HS-27A (cell line): ENCODE measurements at regions not wholly inside any gene's neighbourhood (a gene's known extent, or its start where the extent isn't known, plus 50 kb on each side); places are given as distances from the start of the nearest gene placed in this dataset.
"Not testable (repeated sequence)": the region's sequence is repeated elsewhere in the genome, so short reads cannot be mapped to it uniquely, and the experiment has no call there.

Source experiments
- DNase-seq: peaks from one replicate; pipeline ENCODE4 v3.0.0-alpha.2; 2012; ENCODE audit warnings: low read depth, missing footprints

DNA sequence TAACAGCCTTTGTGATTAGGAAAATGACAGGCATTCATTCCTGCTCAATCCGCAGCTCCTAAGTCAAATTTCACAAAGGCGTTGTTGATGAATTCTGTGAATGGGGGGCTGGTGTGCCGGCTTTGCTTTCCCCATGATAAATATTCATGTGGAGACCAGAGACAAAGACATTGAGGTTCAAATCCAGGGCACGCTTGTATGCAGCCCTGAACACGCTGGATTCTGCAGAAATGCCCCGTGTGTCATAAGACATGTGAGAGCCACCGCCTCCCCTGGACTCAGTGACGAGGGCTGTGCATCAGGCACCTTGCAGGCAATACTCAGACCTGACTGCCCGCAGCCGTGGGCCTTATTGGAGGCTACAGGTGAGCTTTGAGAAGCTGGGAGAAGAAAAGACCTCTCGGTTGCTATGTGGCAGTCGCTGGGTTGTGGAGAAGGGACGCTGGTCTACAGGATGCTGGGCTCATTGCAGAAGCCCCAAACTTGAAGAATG is 906.2 kb downstream of the BRD1 start:
- no peak for DNase-seq

DNA sequence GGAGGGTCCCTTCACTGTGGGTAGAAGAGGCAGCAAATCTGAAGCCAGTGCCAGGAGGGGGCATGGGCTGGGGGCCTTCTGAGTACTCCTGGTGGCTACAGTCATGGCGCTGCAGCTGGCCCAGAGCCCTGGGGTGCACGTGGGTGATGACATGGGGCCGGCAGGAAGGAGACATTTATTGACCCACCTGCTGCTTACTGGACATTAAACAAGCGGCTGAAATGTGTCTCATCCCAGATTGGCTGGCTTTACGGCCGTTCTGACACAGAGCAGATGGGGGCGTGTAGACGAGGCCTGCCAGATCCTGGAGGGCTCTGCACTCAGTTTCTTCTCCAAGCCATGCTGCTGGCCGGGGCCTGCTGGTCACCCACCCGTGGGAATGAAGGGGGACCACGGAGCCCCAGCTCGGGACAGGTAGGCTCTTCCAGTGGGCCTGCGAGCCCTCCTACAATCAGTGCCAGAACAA is 906.9 kb downstream of the BRD1 start:
- no peak for DNase-seq

- no peak for DNase-seq
Observed at GRCh38 chr22:48919851-48920589, 907.7 kb downstream of the BRD1 start.

DNA sequence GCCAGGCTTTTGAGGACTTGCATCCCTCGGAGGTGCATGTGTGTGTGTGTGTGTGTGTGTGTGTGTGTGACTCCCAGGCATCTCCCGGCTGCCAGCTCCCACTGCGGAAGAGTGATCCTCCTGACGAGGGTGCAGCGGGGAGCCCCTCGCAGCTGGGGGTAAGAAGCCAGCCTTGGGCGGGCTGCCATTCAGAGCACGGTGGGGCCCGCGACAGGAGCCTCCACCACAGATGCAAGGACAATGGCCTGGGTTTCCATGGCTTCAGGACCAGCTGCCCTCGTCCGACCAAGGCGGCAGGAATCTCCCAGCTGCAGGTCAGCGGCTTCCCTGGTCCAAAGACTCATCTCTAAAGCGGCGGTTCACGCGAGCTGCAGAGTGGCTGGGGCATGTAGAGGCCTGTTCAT is 908.5 kb downstream of the BRD1 start:
- no peak for DNase-seq

DNA sequence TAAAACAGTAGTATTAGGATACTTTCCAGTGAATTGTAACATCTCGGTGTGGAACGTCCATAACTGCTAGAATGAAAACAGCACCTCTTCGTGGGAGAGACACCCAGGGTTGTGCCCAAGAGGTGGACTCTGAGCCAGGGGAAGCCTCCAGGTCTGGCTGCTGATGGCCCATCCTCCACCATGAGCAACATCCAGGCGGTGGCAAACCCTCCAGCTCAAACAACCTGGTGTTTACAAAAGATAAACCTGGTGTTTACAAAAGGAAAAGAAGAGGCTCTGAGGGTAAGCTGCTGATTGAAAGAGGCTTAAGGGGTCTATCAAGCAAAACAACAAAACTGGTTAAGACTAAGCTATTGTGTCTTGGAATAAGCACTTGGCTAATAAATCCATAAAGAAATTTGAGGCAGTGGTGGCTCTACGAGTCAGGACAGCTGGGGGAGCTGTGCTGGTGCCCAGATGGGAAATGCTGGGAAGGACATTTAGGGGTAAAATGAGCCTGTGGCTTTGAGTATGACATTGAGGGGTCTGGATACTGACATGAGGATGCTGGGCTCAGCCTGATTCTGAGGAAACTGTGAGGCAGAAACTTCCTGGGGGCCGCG is 909.0 kb downstream of the BRD1 start:
- no peak for DNase-seq

- not testable (repeated sequence) for DNase-seq
Observed at GRCh38 chr22:48912356-48913066, 915.2 kb downstream of the BRD1 start.

GRCh38 chr22:48911647-48912046 is 916.0 kb downstream of the BRD1 start:
- DNase-seq = not testable (repeated sequence)

DNA sequence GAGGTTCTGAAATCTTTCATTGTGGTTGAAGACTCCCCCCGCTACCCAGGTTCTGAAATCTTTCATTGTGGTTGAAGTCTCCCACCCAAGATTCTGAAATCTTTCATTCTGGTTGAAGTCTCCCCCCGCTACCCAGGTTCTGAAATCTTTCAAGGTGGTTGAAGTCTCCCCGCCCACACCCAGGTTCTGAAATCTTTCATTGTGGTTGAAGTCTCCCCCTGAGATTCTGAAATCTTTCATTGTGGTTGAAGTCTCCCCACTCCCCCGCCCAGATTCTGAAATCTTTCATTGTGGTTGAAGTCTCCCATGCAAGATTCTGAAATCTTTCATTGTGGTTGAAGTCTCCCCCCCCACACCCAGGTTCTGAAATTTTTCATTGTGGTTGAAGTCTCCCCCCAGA is 916.6 kb downstream of the BRD1 start:
- DNase-seq = not testable (repeated sequence)

GRCh38 chr22:48908547-48908946 is 919.1 kb downstream of the BRD1 start:
- no peak for DNase-seq

- DNase-seq = no peak
Observed at GRCh38 chr22:48907591-48907990, 920.1 kb downstream of the BRD1 start.

DNA sequence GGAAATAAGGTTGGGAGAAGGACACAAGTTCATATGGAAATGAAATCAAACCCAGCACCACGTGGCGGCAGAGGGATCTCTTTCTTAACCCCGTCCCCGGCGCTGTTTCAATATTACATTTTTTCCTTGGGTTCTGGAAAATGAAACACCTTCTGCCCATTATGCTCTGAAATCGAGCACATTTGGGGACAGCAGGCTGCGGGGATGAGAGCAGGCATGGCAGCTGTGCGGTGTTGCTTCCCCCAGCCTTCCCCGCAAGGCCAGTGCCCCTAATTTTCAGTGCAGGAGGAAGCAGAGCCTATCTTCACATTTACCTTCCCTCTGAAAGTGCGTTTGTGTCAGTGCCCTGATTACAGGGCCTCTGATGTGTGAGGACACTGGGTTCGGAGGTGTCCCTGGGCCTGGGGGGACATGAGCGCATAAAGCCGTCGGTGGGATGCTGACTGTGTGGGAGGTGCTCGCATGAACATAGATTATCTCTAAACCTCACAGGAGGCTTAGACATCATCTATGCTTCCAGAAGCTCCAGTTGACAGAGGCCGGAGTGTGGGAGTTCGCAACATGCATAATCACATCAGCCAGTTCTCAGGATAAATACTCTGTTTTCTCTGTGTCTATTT is 921.3 kb downstream of the BRD1 start:
- DNase-seq = no peak

DNA sequence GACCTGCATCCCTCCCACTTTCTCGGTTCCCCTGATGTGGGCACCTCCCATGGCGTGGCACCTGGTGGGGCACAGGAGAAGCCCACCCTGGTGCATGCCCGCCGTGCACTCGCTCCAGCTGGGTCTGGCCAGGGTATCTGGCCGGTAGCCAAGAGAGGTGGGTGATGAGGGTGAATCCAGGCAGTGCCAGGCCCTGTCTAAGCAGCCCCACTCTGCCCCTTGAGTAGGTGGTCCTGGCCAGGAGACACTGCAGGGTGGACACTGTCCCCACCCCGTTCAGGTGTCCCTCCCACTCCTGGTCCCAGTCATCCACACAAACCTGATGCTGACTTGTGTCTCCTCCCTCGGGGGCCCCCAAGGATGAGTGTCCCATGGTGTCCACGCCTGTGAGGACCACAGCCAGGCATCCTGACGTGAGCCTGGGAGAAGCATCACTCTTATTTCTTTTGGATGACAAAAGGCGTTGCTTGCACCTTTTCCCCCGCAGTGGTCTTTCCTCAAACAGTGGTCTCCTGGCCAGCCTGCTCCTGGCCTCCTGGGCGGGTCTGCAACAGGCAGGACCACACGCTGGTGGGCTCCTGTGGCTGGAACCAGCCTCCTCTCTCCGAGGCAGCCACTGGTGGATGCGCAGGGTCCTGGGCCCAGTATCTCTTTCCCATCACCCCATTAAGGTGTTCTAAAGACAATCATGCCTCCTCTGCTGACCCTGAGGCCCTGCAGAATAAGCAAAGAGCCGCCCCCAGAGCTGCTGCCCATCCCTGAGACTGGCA is 922.3 kb downstream of the BRD1 start:
- DNase-seq = no peak

GRCh38 chr22:48902983-48903650 is 924.6 kb downstream of the BRD1 start:
- DNase-seq = no peak

DNA sequence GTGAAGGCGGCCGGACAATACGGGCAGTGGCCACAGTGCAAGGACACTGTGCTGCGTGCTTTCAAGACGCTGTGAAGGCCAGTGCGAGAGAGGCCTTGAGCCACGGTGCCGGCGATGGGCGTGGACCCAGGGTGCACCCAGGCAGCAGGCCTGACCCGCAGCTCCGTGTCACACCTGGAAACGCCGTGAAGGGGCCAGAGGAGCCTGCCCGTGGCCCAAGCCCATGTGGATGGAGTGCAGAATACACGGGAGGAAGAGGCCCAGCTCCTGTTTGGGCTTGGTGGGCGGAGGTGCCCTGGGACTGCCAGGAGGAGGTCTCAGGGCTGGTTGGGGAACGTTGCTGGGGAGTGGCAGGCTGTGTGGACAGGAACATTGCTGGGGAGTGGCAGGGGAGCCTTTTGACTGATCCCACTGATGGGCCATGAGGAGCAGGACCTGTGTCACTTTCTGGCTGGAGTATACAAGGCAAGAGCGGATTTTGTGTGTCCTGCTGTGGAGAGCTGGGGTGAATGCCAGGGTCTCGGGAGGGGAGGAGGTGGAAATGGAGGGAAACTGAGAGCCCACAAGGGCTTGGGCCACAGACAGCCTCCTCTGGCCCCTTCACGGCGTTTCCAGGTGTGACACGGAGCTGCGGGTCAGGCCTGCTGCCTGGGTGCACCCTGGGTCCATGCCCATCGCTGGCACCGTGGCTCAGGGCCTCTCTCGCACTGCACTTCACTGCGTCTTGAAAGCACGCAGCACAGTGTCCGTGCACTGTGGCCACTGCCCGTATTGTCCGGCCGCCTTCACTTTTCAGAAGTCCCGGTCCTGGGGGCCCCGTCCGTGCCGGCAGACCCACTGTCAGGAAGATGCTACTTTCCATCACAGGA is 925.4 kb downstream of the BRD1 start:
- DNase-seq = no peak

GRCh38 chr22:48901324-48901723 is 926.3 kb downstream of the BRD1 start:
- no peak for DNase-seq

DNA sequence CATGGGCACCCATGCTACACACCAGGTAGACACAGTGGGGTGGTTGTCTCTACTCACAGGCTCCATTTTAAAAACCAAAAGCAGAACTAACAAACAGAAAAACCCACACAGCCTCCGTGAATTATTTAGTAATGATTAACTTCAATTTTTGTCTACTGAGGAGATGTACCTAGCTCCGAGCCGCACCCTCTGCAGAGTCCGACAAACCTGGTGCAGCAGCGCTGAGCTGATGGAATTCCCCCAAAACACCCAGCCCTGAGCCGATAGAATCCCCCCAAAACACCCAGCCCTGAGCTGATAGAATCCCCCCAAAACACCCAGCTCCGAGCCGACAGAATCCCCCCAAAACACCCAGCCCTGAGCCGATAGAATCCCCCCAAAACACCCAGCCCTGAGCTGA is 927.0 kb downstream of the BRD1 start:
- no peak for DNase-seq

DNA sequence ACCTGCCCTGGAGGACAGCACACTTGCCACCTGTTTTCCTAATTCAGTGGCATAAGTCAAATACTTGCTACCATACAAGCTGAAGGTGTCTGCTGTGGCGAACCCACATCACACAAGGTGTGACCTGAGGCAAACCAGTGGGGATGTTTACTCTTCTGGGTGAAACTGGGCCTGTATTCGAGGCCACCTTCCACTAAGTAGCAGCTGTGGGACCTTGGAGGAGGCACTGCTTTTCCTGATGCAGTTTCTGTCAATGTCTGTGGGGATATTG is 927.4 kb downstream of the BRD1 start:
- no peak for DNase-seq

DNA sequence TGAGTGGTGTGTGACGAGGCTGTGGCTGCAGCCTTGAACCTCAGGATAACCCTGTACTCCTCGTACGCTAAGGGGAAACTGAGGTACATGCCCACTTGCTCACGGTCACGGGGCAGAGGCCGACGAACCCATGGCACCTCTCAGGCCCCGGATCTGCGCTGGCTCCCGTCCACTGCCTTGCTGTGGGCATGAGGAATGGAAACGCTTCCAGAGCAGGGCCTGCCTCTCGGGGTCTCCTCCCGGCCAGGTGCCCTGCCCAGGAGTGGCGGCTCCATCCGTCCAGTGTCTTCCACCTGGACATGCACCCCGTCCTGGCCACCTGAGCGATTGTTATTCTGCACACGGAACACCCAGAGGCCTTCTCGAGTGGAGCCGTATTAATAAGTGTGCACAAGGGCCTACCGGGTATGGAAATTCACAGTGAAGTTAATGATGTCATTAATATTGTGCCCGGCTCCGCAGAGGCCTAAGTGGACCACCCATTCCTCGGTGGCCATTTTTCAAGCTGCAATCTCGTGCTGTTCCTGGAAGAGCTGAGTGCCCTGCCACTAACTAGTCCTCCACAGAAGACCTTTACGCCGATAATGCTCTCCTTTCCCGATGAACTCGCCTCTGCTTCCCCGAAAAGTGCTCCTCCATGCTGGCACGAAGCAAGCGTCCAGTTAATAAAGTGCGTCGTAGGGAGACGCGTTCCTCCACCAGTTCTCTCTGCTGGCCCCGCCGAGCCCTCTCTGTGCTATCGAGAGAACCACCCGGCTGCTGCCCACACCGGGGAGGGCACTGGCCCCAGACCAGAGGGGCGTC is 927.9 kb downstream of the BRD1 start:
- no peak for DNase-seq

GRCh38 chr22:48898524-48899250 is 929.0 kb downstream of the BRD1 start:
- DNase-seq = no peak
